HG03565 (cell line): ENCODE measurements at regions not wholly inside any gene's neighbourhood (a gene's known extent, or its start where the extent isn't known, plus 50 kb on each side); places are given as distances from the start of the nearest gene placed in this dataset.

Source experiments
- ATAC-seq: cut with Tn5 transposase; IDR thresholded peaks from one replicate; pipeline ENCODE4 v1.9.1; 2021; ENCODE audit warnings: mild to moderate bottlenecking, moderate library complexity; ENCODE audit not compliant: unreplicated experiment

DNA sequence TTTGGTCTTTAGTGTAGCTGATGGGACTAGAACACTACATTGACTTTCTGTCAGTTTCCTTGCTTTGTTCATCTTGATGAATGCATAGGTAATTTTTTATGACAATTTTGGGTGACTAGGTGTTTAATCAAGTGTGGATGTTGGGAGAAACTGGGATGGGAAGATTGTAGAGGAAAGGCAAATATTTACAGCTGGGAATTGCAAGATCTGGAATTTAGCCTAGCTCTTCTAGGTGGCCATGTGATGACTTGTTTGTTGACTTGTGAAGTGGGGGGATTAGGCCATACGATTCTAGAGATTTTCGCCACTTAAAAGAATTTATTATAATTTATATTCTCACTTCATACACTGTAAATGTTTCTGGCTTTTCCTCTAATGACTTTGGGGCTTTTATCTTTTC is 480.3 kb upstream of the GOT2 start:
- ATAC-seq, result no peak

DNA sequence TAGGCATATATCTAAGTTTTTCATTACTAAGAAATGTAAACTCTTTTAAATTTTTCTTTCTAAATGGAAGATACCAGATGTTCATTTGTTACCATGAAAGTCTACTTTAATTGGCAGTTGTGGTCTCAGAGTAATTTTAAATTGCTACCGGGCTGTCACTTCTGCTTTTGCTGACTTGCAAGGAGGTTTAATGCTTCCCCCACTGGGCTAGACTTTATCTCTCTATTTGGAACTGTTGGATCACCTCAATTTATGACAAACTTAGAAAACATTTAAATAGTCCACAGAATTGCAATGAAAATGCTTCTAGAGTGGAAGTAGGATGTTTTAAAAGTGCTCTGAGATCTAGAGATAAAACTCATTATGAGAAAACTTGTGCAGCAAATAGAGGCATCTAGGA is 479.8 kb upstream of the GOT2 start:
- no peak for ATAC-seq

DNA sequence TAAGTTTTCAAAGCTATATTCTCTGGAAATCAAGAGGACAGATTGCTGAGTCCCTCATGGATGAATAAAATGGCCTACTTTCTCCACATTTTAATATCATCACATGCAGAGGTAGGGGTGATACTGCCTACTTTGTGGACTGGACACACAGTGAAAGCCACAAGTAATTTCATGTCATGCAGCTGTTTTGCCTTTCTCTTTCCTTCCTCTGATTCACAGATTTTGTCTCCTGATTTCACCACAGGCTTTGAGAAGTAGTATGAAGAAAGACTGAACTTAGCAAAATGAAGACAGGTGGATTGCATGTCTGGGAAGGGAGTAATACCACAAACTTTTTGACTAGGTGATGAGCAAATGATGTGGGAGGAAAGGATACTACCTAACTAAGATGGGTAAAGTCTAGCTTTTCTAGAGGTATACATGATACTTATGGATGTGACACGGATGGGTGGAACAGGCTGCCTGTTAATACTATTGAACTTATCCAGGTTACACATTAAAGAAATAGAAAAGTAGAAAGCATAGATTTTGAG is 478.4 kb upstream of the GOT2 start:
- no peak for ATAC-seq

DNA sequence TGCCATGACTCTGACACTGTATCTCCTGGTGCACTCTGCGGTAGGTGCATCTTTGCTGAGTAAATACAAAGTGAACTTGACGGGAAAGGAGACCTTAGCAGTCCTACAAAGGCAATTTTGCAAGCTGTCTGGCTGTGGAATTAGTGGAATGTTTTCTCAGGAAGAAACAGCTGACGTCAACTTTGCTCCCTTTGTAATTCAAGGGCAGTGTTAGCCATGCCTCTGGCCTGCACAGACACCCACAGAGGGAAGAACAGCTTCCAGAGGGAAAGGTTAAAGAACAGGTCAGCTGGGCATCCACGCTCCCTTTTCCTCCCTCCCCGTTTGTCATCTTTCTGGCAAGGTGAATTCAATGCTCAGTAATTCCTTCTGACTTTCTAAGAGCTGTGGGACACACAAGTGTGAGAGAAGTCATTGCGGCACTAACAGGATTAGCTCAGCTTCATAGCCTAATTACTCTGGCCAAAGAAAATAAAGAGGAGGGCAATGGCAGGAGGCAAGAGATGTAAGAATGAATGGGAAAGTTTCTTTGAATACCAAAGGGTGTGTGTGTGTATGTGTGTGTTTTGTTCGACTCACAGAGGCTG is 476.9 kb upstream of the GOT2 start:
- no peak for ATAC-seq

DNA sequence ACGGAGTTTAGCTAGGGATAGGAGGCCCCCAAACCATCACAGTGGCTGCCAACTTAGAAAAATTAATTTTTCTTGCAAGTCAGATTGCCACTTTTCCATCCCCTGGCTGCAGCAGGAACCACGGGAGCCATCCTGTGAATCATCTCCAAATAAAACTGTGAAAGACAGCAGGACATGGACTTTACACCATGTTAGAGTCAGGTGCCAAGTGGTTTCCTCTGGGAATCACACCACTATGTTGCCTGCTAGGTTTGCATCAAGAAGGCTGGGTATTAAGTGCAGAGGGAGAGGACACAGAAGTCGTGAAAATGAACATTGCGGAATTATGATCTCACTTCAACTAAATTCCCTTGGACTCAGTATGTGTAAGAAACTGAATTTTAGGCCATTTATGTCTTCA is 471.3 kb upstream of the GOT2 start:
- ATAC-seq, result no peak

GRCh38 chr16:59204589-59204988 is 470.5 kb upstream of the GOT2 start:
- ATAC-seq, result no peak

DNA sequence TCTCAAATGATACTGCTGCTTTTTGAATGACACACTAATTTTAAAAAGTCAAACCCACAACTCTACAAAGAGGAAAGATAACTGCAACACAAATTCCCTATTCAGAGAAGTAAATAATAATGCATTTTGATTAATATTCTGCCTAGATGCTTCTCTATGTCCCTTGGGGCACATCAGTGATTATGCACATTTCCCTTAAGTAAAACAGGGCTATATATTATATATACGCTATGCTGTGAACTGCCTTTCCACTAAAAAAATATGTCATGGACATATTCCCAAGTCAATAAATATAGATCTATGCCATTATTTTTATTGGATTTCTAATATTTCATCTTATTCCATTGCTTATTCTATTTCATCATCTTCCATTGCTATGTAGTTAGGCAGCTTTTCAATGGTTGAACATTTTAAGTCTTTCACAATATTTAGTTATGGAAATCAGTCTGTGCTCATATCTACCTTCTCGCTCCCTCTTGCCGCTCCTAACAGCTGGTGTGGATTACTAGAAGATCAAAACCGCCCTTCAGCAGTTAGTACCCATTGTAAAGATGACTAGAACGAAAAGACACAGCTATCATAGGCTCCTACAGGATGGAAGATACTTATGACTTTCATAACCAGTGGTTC is 468.2 kb upstream of the GOT2 start:
- no peak for ATAC-seq

- no peak for ATAC-seq
Observed at GRCh38 chr16:59201821-59202220, 467.7 kb upstream of the GOT2 start.

DNA sequence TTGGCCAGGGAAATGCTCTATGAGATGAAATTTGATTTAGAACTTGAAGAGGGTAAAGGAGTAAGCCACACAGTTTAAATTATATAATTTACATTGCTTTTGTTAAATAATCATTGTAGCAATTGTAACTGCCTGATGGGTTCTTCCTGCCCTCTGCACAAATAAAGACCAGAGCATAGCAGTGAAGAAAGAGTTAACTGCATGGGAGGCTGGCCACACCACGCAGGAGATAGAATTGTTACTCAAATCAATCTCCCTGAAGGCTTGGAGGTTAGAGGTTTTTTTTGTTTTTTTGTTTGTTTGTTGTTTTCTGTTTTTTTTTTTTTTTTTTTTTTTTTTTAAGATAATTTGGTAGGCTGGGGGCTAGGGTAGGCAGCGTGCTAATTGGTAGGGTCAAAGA is 467.0 kb upstream of the GOT2 start:
- no peak for ATAC-seq

DNA sequence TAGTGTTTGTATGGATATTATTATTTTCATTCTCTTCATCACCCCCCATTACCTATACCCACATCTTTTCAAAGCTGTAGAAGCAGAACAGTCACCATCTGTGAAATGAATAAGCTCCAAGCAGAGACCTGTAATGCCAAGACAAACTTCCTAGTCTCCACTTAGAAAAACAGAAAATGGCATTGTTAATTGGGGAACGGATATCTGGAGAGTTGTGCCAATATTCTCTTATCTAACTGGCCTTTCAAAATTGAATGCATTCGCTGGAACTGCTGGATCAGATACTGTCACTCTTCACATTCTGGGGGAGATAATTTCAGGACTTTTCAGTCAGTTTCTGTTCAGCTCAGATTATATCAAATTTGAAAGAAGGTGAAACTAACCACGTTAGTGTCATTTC is 464.4 kb upstream of the GOT2 start:
- no peak for ATAC-seq

GRCh38 chr16:59195242-59195641 is 461.1 kb upstream of the GOT2 start:
- no peak for ATAC-seq

- no peak for ATAC-seq
Observed at GRCh38 chr16:59193637-59194036, 459.5 kb upstream of the GOT2 start.

GRCh38 chr16:59192551-59193199 is 458.6 kb upstream of the GOT2 start:
- no peak for ATAC-seq

DNA sequence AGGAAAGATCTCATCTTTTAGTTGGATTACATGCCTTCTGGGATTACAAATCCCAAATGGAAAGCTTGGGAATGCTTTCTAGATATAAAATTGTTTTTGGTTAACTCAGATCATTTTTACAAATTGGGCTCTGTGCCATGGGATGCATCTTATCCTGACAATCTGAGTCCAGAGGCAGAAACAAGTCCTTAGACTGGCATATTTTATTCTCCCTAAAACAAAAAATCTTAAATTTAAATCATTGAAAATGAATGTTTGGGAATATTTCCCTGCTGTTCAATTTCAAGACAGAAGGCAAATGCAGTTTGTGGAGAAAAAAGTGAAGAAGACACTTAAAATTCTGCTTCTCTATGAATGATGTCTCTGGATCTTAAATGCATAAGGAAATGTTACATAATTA is 456.6 kb upstream of the GOT2 start:
- ATAC-seq, result no peak

DNA sequence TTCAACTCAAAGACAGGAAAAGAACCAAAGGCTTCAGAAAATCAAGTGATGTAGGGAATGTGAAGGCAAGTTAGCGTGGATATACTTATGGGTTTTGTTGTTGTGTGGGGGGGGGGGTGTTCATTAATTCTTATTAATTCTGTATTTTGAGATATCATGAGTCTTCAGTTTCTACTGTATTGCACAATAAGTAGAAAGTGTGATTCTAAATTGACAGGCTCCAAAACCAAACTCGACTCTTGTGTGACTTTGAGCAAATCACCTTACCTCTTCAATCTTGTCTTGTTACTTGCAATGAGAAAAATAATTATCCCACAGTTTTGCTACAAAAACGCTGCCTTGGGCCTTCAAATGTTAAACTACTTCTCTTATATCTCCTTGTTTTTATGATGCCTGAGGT is 453.9 kb upstream of the GOT2 start:
- ATAC-seq, result no peak

DNA sequence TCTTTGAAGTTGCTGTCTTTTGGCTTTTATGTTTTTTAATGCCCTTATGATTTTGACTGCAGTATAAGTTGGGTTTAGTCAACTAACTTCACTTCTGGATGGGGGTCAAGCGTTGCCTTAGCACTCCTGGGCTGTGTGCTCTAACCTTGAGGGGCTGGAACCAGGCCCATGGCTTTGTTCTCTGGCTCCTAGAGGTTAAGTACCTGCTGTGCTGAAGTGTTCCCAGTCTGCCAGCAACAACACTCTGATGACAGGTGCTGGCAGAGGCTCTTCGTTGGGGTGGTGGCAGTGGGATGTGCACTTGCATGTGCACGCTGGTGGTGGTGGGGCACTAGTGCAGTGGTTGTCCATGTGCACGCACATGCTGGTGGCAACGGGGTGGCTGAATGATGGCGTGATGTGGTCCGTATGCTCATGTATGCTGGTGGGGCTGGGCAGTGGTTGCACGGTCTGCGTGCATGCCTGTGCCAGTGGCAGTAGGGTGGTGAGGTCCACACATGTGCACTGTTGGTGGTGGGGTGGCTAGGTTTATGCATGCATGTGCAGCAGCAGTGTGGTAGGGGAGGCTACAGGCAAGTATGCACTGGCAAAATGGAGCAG is 447.8 kb upstream of the GOT2 start:
- ATAC-seq, result no peak

DNA sequence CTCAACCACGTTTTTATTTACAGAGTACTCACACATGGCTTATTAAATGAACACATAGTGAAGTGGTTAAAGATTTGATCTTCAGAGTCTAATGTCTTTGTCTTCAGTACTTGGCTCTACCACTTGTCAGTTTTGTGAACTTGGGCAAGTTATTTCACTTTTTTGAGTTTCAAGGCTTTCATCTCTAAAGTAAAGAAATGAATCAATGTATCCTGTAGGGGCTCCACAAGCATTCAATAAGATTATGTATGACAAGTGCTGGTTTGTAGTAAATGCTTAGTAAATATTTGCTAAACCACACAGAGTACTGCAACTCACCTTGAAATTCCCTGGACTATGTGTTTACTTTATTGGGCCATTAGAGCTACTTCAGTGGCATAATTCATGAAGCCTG is 446.0 kb upstream of the GOT2 start:
- no peak for ATAC-seq

- no peak for ATAC-seq
Observed at GRCh38 chr16:59179446-59180082, 445.4 kb upstream of the GOT2 start.

DNA sequence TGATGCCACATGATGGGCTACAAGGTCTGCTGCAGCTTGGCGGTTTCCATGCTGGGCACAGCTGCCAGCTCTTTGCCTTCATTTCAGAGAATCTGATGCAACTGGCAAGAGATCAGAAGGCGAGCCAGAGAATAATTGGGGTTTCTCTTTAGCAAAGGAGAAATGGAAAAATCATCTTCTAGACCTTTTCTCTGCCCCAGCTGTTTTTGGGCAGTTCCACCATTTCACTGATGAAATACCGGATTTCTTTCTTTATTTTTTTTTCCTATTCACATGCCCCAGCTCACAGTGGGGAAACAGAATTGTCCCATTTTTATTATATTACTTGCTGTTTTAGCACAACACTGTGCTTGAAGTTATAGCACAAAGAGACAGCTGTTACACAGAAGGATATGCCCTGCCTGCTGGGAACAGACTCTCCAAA is 439.3 kb upstream of the GOT2 start:
- ATAC-seq, result no peak

DNA sequence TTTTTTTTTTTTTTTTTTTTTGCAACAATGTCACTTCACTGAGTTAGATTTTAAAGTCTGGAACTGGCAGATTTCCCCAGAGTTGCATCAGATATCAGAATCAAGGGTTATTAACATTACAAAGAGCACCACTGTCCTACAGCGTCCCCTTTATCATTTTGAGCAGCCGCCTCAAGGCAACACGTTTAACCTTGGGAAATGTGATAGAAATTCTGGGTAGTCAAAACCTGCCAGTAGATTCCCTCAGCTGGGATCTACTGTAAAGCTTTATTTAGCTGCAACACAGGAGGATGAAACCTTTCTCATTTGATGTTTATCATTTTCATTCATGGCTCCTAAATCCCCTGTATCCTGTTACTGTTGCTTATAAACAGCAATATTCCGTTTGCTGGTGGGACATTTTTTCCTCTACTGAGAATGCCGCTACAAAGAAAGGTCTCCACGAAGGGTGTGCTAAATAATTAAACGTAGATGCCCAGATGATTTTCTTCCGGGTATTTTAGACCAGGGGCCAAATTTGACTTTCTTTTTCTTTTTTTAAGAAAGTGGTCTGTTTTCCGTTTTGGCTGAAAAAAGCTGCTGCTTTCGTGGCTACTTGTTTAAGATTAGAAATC is 436.1 kb upstream of the GOT2 start:
- no peak for ATAC-seq

DNA sequence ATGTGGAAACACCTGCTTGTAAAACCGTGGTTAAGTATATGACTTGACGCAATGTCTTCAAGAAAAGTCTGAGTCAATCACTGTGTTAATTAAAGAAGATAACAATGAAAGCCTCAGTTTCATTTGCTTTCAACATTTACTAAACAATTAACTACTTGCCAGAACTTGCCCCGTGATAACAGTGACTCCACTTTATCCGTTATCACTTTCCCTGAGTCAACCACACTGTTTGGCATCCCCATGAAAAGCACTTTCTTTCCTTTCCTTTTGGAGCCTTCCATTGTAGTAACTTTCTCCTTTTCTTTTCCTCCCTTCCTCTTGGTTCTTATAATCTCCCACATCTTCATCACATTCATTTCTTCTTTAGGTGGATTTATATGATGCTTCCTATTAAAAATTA is 435.1 kb upstream of the GOT2 start:
- no peak for ATAC-seq
